IMR-90 (cell line): ENCODE measurements at regions not wholly inside any gene's neighbourhood (a gene's known extent, or its start where the extent isn't known, plus 50 kb on each side); places are given as distances from the start of the nearest gene placed in this dataset.

Source experiments
- CTCF ChIP-seq: conservative IDR thresholded peaks from 2 replicates; pipeline ENCODE4 v1.5.1; 2012; ENCODE audit warnings: mild to moderate bottlenecking, low read depth, low read length, improper control_type of control experiment
- FOS ChIP-seq: fragments of 150-350 bp; IDR thresholded peaks from 2 replicates; pipeline ENCODE4 v1.6.1; 2016; ENCODE audit warnings: low read depth, low read length
- MAFK ChIP-seq: IDR thresholded peaks from 2 replicates; pipeline ENCODE4 v1.6.1; 2012; ENCODE audit warnings: low read depth, low read length, improper control_type of control experiment
- NFE2L2 ChIP-seq: fragments of 150-350 bp; IDR thresholded peaks from 2 replicates; pipeline ENCODE4 v1.6.1; 2016; ENCODE audit warnings: low read depth, mild to moderate bottlenecking, low read length
- POLR2A ChIP-seq: IDR thresholded peaks from 2 replicates; pipeline ENCODE4 v1.6.1; 2012; ENCODE audit warnings: mild to moderate bottlenecking, low read depth, low read length
- RAD21 ChIP-seq: IDR thresholded peaks from 2 replicates; pipeline ENCODE4 v1.6.1; 2012; ENCODE audit warnings: low read length, improper control_type of control experiment

DNA sequence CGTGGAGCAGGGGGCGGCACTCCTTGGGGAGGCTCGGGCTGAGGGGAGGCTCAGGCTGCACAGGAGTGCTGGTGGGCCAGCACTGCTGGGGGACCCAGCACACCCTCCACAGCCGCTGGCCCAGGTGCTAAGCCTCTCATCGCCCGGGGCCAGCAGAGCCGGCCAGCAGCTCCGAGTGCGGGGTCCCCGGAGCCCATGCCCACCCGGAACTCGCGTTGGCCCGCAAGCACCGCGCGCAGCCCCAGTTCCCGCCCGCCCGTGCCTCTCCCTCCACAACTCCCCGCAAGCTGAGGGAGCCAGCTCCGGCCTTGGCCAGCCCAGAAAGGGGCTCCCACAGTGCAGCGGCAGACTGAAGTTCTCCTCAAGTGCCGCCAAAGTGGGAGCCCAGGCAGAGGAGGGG is 2266.8 kb downstream of the LRRC4C start:
- no peak for TF ChIP-seq CTCF
- TF ChIP-seq MAFK = no peak
- TF ChIP-seq NFE2L2 = no peak
- TF ChIP-seq POLR2A = no peak
- no peak for TF ChIP-seq FOS
- no peak for TF ChIP-seq RAD21
